CD4-positive, alpha-beta T cell treated with Interleukin-4 for 4 hours (primary cell): ENCODE measurements at regions not wholly inside any gene's neighbourhood (a gene's known extent, or its start where the extent isn't known, plus 50 kb on each side); places are given as distances from the start of the nearest gene placed in this dataset.
"Not testable (repeated sequence)": the region's sequence is repeated elsewhere in the genome, so short reads cannot be mapped to it uniquely, and the experiment has no call there.

Experiments used
- DNase-seq: peaks from one replicate; pipeline ENCODE4 v3.0.0-alpha.2; 2020

- DNase-seq: peak; percentile 0
Measured at GRCh38 chr9:65223986-65224385, 61.0 kb downstream of the FOXD4L5 start.

GRCh38 chr9:65208834-65209233, 76.2 kb downstream of the FOXD4L5 start:
- not testable (repeated sequence) for DNase-seq

- DNase-seq: not testable (repeated sequence)
Measured at GRCh38 chr9:65207273-65207672, 77.7 kb downstream of the FOXD4L5 start.

GRCh38 chr9:65205853-65206252, 79.2 kb downstream of the FOXD4L5 start:
- not testable (repeated sequence) for DNase-seq

- DNase-seq: not testable (repeated sequence)
Measured at GRCh38 chr9:65195781-65196180, 89.2 kb downstream of the FOXD4L5 start.

GRCh38 chr9:65155937-65156336, 129.1 kb downstream of the FOXD4L5 start:
- DNase-seq: not testable (repeated sequence)
